MM.1S (cell line): ENCODE measurements at regions not wholly inside any gene's neighbourhood (a gene's known extent, or its start where the extent isn't known, plus 50 kb on each side); places are given as distances from the start of the nearest gene placed in this dataset.
"Not testable (repeated sequence)": the region's sequence is repeated elsewhere in the genome, so short reads cannot be mapped to it uniquely, and the experiment has no call there.

Experiments used
- DNase-seq: peaks from one replicate; pipeline ENCODE4 v3.0.0-alpha.2; 2015
- H2AFZ ChIP-seq: fragments of 300-600 bp; sonication (generic); 2 replicates; pipeline ENCODE4 v1.6.0; 2016; ENCODE audit warnings: antibody characterized with exemption, low read length
- H3F3A ChIP-seq: fragments of 300-600 bp; sonication (generic); 2 replicates; pipeline ENCODE4 v1.6.1; 2016; ENCODE audit warnings: mild to moderate bottlenecking, antibody characterized with exemption, low read length, moderate library complexity, mixed read lengths; ENCODE audit not compliant: insufficient read depth
- H3K27ac ChIP-seq: fragments of 300-600 bp; sonication (generic); 2 replicates; pipeline ENCODE4 v1.5.1; 2016; ENCODE audit warnings: mild to moderate bottlenecking, low read length
- H3K27me3 ChIP-seq: fragments of 300-600 bp; sonication (generic); replicated peaks from 2 replicates; pipeline ENCODE4 v1.6.0; 2016; ENCODE audit warnings: low read length; ENCODE audit not compliant: insufficient read depth
- H3K36me3 ChIP-seq: fragments of 300-600 bp; sonication (generic); replicated peaks from 2 replicates; pipeline ENCODE4 v1.6.1; 2016; ENCODE audit warnings: mild to moderate bottlenecking, low read length, mixed read lengths; ENCODE audit not compliant: insufficient read depth
- H3K4me1 ChIP-seq: fragments of 300-600 bp; sonication (generic); 2 replicates; pipeline ENCODE4 v1.6.1; 2016; ENCODE audit warnings: low read length, mixed read lengths
- H3K4me2 ChIP-seq: fragments of 300-600 bp; sonication (generic); 2 replicates; pipeline ENCODE4 v1.6.0; 2016; ENCODE audit warnings: low read depth, low read length
- H3K4me3 ChIP-seq: fragments of 300-600 bp; sonication (generic); 2 replicates; pipeline ENCODE4 v1.5.1; 2016; ENCODE audit warnings: low read length, mixed read lengths
- H3K79me2 ChIP-seq: fragments of 300-600 bp; sonication (generic); 2 replicates; pipeline ENCODE4 v1.6.1; 2016; ENCODE audit warnings: mixed run types, low read length, mixed read lengths
- H3K9ac ChIP-seq: fragments of 300-600 bp; sonication (generic); 2 replicates; pipeline ENCODE4 v1.6.1; 2016; ENCODE audit warnings: low read length, mixed read lengths
- H3K9me2 ChIP-seq: fragments of 300-600 bp; sonication (generic); replicated peaks from 2 replicates; pipeline ENCODE4 v1.6.1; 2016; ENCODE audit warnings: mild to moderate bottlenecking, low read length, mixed read lengths; ENCODE audit not compliant: insufficient read depth
- H3K9me3 ChIP-seq: fragments of 300-600 bp; sonication (generic); replicated peaks from 2 replicates; pipeline ENCODE4 v1.6.1; 2016; ENCODE audit warnings: mild to moderate bottlenecking, low read length, mixed read lengths; ENCODE audit not compliant: insufficient read depth
- H4K20me1 ChIP-seq: fragments of 300-600 bp; sonication (generic); 2 replicates; pipeline ENCODE4 v1.6.1; 2016; ENCODE audit warnings: mild to moderate bottlenecking, low read length, moderate library complexity, mixed read lengths; ENCODE audit not compliant: insufficient read depth
- CTCF ChIP-seq: fragments of 300-600 bp; sonication (generic); IDR thresholded peaks from 2 replicates; pipeline ENCODE4 v1.5.1; 2016; ENCODE audit warnings: antibody characterized with exemption, low read length, mixed read lengths
- EZH2 ChIP-seq: fragments of 300-600 bp; sonication (generic); optimal IDR thresholded peaks from 2 replicates; pipeline ENCODE3; 2017; ENCODE audit warnings: low read depth, mild to moderate bottlenecking, antibody characterized with exemption, low read length, mixed read lengths
- EZH2phosphoT487 ChIP-seq: fragments of 300-600 bp; sonication (generic); IDR thresholded peaks from 2 replicates; pipeline ENCODE4 v1.6.1; 2018; ENCODE audit warnings: antibody characterized with exemption, low read length

DNA sequence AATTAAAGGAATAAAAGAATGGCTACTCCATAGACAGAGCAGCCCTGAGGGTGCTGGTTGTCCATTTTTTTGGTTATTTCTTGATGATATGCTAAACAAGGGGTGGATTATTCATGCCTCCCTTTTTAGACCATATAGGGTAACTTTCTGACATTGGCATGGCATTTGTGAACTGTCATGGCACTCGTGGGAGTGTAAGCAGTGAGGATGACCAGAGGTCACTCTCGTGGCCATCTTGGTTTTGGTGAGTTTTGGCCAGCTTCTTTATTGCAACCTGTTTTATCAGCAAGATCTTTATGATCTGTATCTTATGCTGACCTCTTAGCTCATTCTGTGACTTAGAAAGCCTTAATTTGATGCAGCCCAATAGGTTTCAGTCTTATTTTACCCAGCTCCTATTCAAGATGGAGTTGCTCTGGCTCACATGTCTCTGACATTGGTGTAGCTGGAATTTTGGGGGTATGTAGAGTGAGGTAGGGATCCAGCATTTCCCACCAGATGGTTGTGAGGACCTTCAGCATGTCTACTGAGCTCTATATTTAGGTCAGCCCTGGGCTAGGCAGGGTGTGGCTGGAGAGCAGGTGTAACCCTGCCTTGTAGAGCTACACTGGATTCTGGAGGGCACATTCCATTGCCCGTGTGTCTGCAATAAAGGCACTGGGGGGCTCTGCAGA is 103.5 kb upstream of the SLC38A2 start:
- Histone ChIP-seq H3K79me2 (no peaks in the 10 kb centered on the region), H3K9me3 (no peaks in the 10 kb centered on the region), H3K27ac (no peak overlapping the region), H2AFZ (no peak overlapping the region), H3K9ac (no peak overlapping the region), H4K20me1 (no peaks in the 10 kb centered on the region), H3K4me3 (no peak overlapping the region), H3K4me1 (peaks cover 4% of the 10 kb centered on the region; the same call in 1 of the 2 replicates), H3K9me2 (no peaks in the 10 kb centered on the region), H3K27me3 (no peaks in the 10 kb centered on the region), H3F3A (no peaks in the 10 kb centered on the region), H3K36me3 (no peaks in the 10 kb centered on the region), H3K4me2 (no peak overlapping the region)
- no peak for TF ChIP-seq EZH2
- TF ChIP-seq EZH2phosphoT487: no peak
- TF ChIP-seq CTCF: no peak
- no peak for DNase-seq

- not testable (repeated sequence) for H3K4me2 ChIP-seq, H4K20me1 ChIP-seq, DNase-seq, H3K79me2 ChIP-seq, H3K9ac ChIP-seq, H3K4me3 ChIP-seq, H3K27ac ChIP-seq, H2AFZ ChIP-seq, H3F3A ChIP-seq, H3K27me3 ChIP-seq, H3K36me3 ChIP-seq, H3K9me3 ChIP-seq, H3K9me2 ChIP-seq
- peaks cover 14% of the 10 kb centered on the region for H3K4me1 ChIP-seq
These were observed 101.8 kb upstream of the SLC38A2 start for GRCh38 chr12:46474385-46474784.

DNA sequence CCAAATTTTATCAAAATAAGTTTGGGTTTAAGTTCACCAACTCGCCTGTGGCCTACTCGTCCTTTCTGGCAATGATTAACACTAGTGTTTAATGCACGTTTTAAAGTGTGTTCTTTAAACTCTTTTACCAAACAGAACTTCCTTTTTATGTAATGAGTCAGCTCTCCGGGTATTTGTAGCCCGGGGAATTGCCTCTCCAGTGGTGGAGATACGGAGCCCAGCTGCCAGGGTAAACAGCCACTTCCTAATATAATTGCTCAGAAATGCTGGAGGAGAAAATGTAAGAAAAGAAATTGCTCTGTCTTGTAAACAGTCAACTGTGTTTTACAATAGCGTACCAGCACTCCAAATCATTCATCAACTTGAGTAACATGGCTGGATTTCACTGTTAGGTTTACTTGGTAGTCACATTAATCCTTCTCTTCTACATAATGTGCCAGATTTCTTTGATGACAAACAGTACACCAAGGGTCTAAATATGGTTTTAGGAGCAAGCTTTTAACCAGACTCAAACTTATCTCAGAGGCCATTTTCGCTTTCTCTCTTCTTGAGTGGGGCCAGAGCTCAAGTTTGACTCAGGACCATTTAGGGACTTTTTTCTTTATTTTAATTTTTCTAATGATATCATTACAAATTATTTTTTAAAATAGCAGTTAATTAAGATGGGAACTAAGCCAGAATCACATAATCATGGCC is 101.2 kb upstream of the SLC38A2 start:
- no peaks in the 10 kb centered on the region for H3K79me2 ChIP-seq
- no peak overlapping the region for H2AFZ ChIP-seq
- H3K36me3 ChIP-seq: no peaks in the 10 kb centered on the region
- no peaks in the 10 kb centered on the region for H3K9me3 ChIP-seq
- TF ChIP-seq EZH2phosphoT487: no peak
- H3K9ac ChIP-seq: no peak overlapping the region
- H4K20me1 ChIP-seq: no peaks in the 10 kb centered on the region
- no peaks in the 10 kb centered on the region for H3K27me3 ChIP-seq
- DNase-seq: no peak
- H3K4me3 ChIP-seq: no peak overlapping the region
- peaks cover 14% of the 10 kb centered on the region for H3K4me1 ChIP-seq
- H3K27ac ChIP-seq: no peak overlapping the region
- H3K4me2 ChIP-seq: no peak overlapping the region
- H3F3A ChIP-seq: no peaks in the 10 kb centered on the region
- no peaks in the 10 kb centered on the region for H3K9me2 ChIP-seq

GRCh38 chr12:46472893-46473633 is 100.5 kb upstream of the SLC38A2 start:
- TF ChIP-seq EZH2phosphoT487: no peak
- no peak for TF ChIP-seq CTCF
- no peak for TF ChIP-seq EZH2
- no peak overlapping the region for H3K4me3 ChIP-seq
- H4K20me1 ChIP-seq: no peaks in the 10 kb centered on the region
- H3K9me3 ChIP-seq: no peaks in the 10 kb centered on the region
- H3K79me2 ChIP-seq: no peaks in the 10 kb centered on the region
- no peaks in the 10 kb centered on the region for H3K36me3 ChIP-seq
- H3K9me2 ChIP-seq: no peaks in the 10 kb centered on the region
- no peaks in the 10 kb centered on the region for H3F3A ChIP-seq
- H3K27me3 ChIP-seq: no peaks in the 10 kb centered on the region
- no peak overlapping the region for H3K9ac ChIP-seq
- no peak overlapping the region for H3K4me2 ChIP-seq
- no peak overlapping the region for H3K27ac ChIP-seq
- peaks cover 14% of the 10 kb centered on the region for H3K4me1 ChIP-seq
- H2AFZ ChIP-seq: no peak overlapping the region
- no peak for DNase-seq
